ENCODE measurements at regions not wholly inside any gene's neighbourhood (a gene's known extent, or its start where the extent isn't known, plus 50 kb on each side); places are given as distances from the start of the nearest gene placed in this dataset.

DNA sequence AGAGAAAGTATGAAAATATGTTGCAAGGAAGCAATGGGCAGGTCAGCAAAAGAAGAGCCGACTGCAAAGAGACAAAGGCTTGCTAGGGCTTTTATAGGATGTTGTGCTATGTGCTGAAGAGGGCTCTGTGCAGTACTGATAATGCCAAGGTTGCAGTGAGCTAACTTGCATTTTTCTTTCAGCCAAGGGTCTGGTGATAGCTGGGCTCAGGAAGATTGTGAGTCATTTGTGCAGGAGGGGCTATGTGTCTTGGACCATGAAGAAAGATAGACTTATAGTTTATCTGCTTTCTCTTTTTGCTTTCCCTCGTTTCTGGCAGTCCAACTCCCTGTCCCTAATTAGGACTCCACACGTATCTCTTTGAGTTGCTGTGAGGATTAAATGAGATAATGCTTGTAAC is 64.5 kb upstream of the LRIG1 start:
- Histone ChIP-seq H3K4me1 (replicated peaks in 1 of 4; ENCODE audit: control insufficient read depth in 3 of 4, insufficient read depth in 4 of 4, low read length in 3 of 4) (no peaks in the 10 kb centered on the region; a peak in 1 of 7 replicates), H2BK15ac (ENCODE audit: low read length) (no peak overlapping the region), H3K4me3 (ENCODE audit: extremely low read depth in 1 of 4, insufficient read depth in 2 of 4, low read depth in 3 of 4, low read length in 4 of 4) (no peak overlapping the region), H4K20me1 (replicated peaks in 1 of 2; ENCODE audit: control insufficient read depth in 1 of 2, insufficient read depth in 2 of 2, low read length in 2 of 2) (no peaks in the 10 kb centered on the region), H4K91ac (replicated peaks; ENCODE audit: insufficient read length, low read length) (no peak overlapping the region), H2BK20ac (ENCODE audit: low read length) (no peak overlapping the region), H3K18ac (ENCODE audit: extremely low read depth, low read length) (no peak overlapping the region), H3K36me3 (ENCODE audit: control insufficient read depth in 2 of 4, insufficient read depth in 4 of 4, low read length in 3 of 4) (no peaks in the 10 kb centered on the region), H3K79me2 (ENCODE audit: control insufficient read depth in 1 of 2, insufficient read depth in 2 of 2, low read length in 2 of 2) (no peaks in the 10 kb centered on the region), H3K4me2 (ENCODE audit: insufficient read depth in 1 of 2, low read depth in 2 of 2, low read length in 2 of 2) (no peak overlapping the region), H3K56ac (replicated peaks; ENCODE audit: insufficient read length, low read depth, low read length) (no peak overlapping the region), H3K23ac (ENCODE audit: insufficient read length) (no peak overlapping the region), H4K5ac (ENCODE audit: insufficient read length, low read depth, low read length) (no peak overlapping the region), H2AK5ac (ENCODE audit: low read depth, low read length) (no peak overlapping the region), H3K9me3 (ENCODE audit: insufficient read depth in 2 of 2, low read depth in 1 of 2, low read length in 1 of 2) (peaks cover 2 to 7% of the 10 kb centered on the region in 2 experiments; a peak in 2 of 4 replicates), H2BK120ac (replicated peaks; ENCODE audit: low read depth, low read length) (no peak overlapping the region), H4K8ac (ENCODE audit: extremely low read depth, insufficient read depth, low read length) (no peak overlapping the region), H3K27me3 (replicated peaks in 1 of 4; ENCODE audit: control insufficient read depth in 3 of 4, extremely low read depth in 1 of 4, insufficient read depth in 3 of 4, low read length in 3 of 4) (peaks cover 0 to 5% (median 0%) of the 10 kb centered on the region in 4 experiments; a peak in 2 of 7 replicates), H3K14ac (ENCODE audit: insufficient read length) (no peak overlapping the region), H2BK12ac (ENCODE audit: low read depth, low read length) (no peak overlapping the region), H3K9ac (replicated peaks in 1 of 4; ENCODE audit: extremely low read depth in 1 of 4, low read depth in 3 of 4, low read length in 3 of 4) (no peak overlapping the region), H2AFZ (ENCODE audit: low read length) (no peak overlapping the region), H3K4ac (replicated peaks; ENCODE audit: insufficient read length, low read depth, low read length) (no peak overlapping the region), H3K23me2 (ENCODE audit: low read depth, low read length) (peaks cover 2% of the 10 kb centered on the region; the same call in 1 of the 2 replicates), H3K79me1 (ENCODE audit: low read depth, low read length) (no peaks in the 10 kb centered on the region), H3K27ac (ENCODE audit: low read depth, low read length) (no peak overlapping the region), H2BK5ac (ENCODE audit: low read depth, low read length) (no peak overlapping the region)
- DNase-seq (ENCODE audit: low read depth in 1 of 2, low spot score in 2 of 2) (no peak), FAIRE-seq (no peak)
- CTCF ChIA-PET (ENCODE audit: partially characterized antibody): interaction anchor here (1.3 kb wide), 1 partner anchor 238 kb away, joined by 5 read pairs; no protein-coding TSS in a partner anchor
- 79% methylated on average over 3 of the region's 3 CpGs; no CpG with 5 or more reads in 1 of the 2 experiments for WGBS, 2 experiments (ENCODE audit: extremely low coverage in 1 of 2, insufficient coverage in 1 of 2, insufficient read length in 1 of 2, insufficient replicate concordance in 2 of 2, low coverage in 1 of 2, low lambda C conversion rate in 2 of 2, missing lambda C conversion rate in 1 of 2)
- POLR2A ChIA-PET (ENCODE audit: partially characterized antibody): no interaction called here
- TF ChIP-seq BACH1 (IDR thresholded peaks at IDR 0.05; ENCODE audit: low read length) (no peak), POLR2AphosphoS5 (IDR thresholded peaks at IDR 0.05; ENCODE audit: low read depth, low read length) (no peak), PHF8 (conservative IDR thresholded peaks at IDR 0.05; ENCODE audit: low read depth, low read length) (no peak), TAF7 (optimal IDR thresholded peaks at IDR 0.05; ENCODE audit: borderline replicate concordance, low read depth, low read length) (no peak)

Data from H1 (cell line).